Neural crest cell (in vitro differentiated cells): ENCODE measurements at regions not wholly inside any gene's neighbourhood (a gene's known extent, or its start where the extent isn't known, plus 50 kb on each side); places are given as distances from the start of the nearest gene placed in this dataset.
A peak's percentile ranks its signal among the peaks of the same experiment; 100 is the strongest.

Source experiments
- DNase-seq: peaks from one replicate; pipeline ENCODE4 v3.0.0; 2021; ENCODE audit warnings: low read depth, mixed read lengths, low spot score
- H3K27ac Mint-ChIP-seq: one replicate; pipeline ENCODE4 v1.8.0; 2021; ENCODE audit warnings: mild to moderate bottlenecking, mixed read lengths; ENCODE audit not compliant: unreplicated experiment
- H3K27me3 Mint-ChIP-seq: 2 replicates; pipeline ENCODE4 v1.8.0; 2021; ENCODE audit warnings: low read depth, mild to moderate bottlenecking, mixed read lengths
- H3K36me3 Mint-ChIP-seq: 2 replicates; pipeline ENCODE4 v1.8.0; 2021; ENCODE audit warnings: low read depth, mild to moderate bottlenecking, mixed read lengths
- H3K4me1 Mint-ChIP-seq: 2 replicates; pipeline ENCODE4 v1.8.0; 2021; ENCODE audit warnings: mixed read lengths
- H3K4me3 Mint-ChIP-seq: one replicate; pipeline ENCODE4 v1.8.0; 2021; ENCODE audit warnings: mild to moderate bottlenecking, mixed read lengths
- H3K9me3 Mint-ChIP-seq: 2 replicates; pipeline ENCODE4 v1.8.0; 2021; ENCODE audit warnings: mixed read lengths
- TF ChIP-seq, protein P1 (sequence below): fragments of 200-600 bp; sonication (generic); conservative IDR thresholded peaks from 2 replicates; pipeline ENCODE4 v1.5.0; 2021; ENCODE audit warnings: antibody characterized with exemption, mild to moderate bottlenecking

DNA sequence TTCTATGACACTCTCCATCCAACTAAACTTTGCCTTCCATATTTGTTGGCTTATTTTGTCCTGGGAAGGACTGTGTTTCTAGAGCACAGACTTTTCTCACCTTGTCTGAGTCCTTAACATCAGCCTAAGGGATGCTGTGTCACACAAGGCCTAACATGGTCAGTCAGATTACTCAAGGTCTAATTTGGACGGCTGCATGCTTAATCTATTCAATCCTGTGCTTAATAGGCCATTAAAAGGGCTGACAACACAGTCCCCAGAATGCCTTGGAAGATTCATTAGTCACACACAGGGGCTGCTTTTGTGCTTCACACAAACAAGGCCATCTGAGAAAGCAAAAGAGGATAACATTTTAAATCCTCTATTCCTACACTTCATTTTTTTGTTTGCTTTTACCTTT is 84.0 kb downstream of the DYNAP start:
- Mint-ChIP-seq H3K4me3 (no peak overlapping the region), H3K27me3 (no peaks in the 10 kb centered on the region), H3K27ac (no peak overlapping the region), H3K4me1 (peaks cover 19% of the 10 kb centered on the region), H3K9me3 (peaks cover 6% of the 10 kb centered on the region), H3K36me3 (no peaks in the 10 kb centered on the region)
- no peak for DNase-seq
- TF ChIP-seq, protein P1, sequence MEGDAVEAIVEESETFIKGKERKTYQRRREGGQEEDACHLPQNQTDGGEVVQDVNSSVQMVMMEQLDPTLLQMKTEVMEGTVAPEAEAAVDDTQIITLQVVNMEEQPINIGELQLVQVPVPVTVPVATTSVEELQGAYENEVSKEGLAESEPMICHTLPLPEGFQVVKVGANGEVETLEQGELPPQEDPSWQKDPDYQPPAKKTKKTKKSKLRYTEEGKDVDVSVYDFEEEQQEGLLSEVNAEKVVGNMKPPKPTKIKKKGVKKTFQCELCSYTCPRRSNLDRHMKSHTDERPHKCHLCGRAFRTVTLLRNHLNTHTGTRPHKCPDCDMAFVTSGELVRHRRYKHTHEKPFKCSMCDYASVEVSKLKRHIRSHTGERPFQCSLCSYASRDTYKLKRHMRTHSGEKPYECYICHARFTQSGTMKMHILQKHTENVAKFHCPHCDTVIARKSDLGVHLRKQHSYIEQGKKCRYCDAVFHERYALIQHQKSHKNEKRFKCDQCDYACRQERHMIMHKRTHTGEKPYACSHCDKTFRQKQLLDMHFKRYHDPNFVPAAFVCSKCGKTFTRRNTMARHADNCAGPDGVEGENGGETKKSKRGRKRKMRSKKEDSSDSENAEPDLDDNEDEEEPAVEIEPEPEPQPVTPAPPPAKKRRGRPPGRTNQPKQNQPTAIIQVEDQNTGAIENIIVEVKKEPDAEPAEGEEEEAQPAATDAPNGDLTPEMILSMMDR: no peak

DNA sequence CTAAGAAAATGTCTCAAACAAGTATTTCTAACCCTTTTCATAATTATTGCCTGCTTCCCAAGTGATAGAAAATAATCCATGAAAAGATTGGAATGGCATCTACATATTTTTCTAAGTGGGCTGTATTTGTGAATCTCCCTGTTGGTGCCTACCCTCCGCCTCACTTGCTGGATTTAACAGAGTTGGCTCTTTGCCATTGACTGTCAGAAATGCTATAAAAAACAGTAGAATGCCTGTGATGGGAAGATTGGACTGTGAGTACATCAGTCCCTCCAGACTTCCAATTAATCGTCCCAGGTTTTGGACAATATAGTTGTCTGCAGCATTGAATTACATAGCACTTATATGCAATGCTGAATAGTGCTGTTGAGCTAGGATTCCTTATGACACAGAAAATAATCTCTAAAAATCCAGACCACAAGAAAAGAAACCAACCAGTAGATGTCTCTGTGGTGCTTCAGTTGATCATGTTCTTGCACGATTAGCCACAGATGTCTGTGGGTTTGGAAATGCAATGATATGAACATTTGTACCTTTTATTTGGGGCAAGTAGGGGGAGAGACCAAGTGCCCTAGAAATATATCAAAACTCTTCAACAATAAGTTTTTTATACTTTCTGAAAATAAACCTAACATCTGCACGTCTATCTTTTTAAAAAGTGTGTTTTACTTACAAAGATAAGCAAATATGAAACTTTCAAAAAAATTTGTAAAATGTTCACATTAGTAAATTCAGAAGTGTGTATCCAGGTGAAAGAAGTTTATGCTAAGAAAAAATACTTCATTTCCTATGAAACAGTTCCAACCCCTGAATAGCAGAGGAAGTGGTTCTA is 88.5 kb downstream of the DYNAP start:
- H3K4me3 Mint-ChIP-seq: no peak overlapping the region
- H3K27me3 Mint-ChIP-seq: no peaks in the 10 kb centered on the region
- peaks cover 6% of the 10 kb centered on the region for H3K9me3 Mint-ChIP-seq
- no peaks in the 10 kb centered on the region for H3K36me3 Mint-ChIP-seq
- no peak for DNase-seq
- H3K27ac Mint-ChIP-seq: no peak overlapping the region
- TF ChIP-seq, protein P1: peak; percentile 72
- peaks cover 11% of the 10 kb centered on the region for H3K4me1 Mint-ChIP-seq

DNA sequence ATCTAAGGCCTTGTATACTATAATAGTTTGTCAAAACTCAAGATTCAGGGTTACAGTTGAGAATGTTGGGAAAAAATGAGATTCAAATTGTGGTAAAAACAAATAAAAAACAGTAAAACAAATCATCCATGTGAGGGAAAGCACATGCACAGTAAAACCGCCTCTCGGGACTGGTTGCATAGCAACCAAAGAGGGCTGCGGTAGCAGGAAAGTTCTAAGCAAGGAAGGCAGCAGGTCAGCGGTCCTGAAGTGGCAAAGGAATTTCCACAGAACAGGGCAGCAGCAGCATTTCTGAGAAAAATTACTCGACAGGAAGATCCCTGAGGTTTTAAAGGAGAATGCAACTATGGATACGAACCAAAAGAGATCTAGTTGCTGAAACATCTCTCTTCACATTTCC is 93.7 kb downstream of the DYNAP start:
- H3K36me3 Mint-ChIP-seq: no peaks in the 10 kb centered on the region
- no peak overlapping the region for H3K27ac Mint-ChIP-seq
- H3K4me3 Mint-ChIP-seq: no peak overlapping the region
- no peaks in the 10 kb centered on the region for H3K9me3 Mint-ChIP-seq
- DNase-seq: no peak
- TF ChIP-seq, protein P1: no peak
- H3K27me3 Mint-ChIP-seq: no peaks in the 10 kb centered on the region
- H3K4me1 Mint-ChIP-seq: peaks cover 9% of the 10 kb centered on the region

DNA sequence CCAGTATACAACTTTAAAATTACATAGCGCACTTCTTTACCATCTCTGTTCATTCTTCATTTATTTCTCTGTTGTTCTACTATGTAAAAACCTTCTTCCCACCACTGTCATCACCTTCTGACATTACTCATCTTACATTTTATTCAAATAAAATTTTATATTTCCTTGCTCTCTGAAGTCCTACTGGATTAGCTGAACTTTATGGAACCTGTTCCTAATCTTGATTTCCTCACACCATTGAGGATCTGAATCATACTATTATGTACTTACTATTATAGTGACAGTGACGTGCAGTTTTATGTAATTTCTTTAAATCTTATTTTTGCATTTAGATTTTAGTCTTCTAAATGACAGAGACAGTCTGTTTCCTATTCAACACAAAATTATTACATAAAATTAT is 98.3 kb downstream of the DYNAP start:
- H3K27ac Mint-ChIP-seq: no peak overlapping the region
- no peak for DNase-seq
- H3K36me3 Mint-ChIP-seq: no peaks in the 10 kb centered on the region
- H3K9me3 Mint-ChIP-seq: peaks cover 2% of the 10 kb centered on the region
- H3K4me1 Mint-ChIP-seq: peaks cover 9% of the 10 kb centered on the region
- no peaks in the 10 kb centered on the region for H3K27me3 Mint-ChIP-seq
- TF ChIP-seq, protein P1: no peak
- no peak overlapping the region for H3K4me3 Mint-ChIP-seq

DNA sequence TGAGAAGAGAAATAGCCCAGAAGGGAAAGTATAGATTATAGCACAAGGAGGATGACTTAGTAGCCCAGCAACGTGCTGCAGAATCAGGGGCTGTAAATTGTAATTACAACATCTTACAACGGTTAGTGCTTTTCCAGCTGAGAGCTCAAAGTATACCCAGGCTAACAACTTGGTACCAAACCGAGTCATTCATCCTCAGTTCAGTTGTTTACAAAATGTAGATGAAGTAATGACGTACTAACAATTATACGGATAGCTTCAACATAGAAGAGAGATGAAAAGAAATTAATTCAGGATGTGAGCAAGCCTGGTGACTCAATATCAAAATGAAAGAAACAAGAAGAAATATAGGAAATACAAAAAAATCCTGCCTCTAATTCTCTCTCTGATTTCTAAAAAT is 99.2 kb downstream of the DYNAP start:
- H3K36me3 Mint-ChIP-seq: no peaks in the 10 kb centered on the region
- no peak overlapping the region for H3K27ac Mint-ChIP-seq
- peaks cover 5% of the 10 kb centered on the region for H3K9me3 Mint-ChIP-seq
- H3K4me3 Mint-ChIP-seq: no peak overlapping the region
- H3K4me1 Mint-ChIP-seq: peaks cover under 1% of the 10 kb centered on the region
- TF ChIP-seq, protein P1: no peak
- DNase-seq: no peak
- no peaks in the 10 kb centered on the region for H3K27me3 Mint-ChIP-seq
